ENCODE measurements at regions not wholly inside any gene's neighbourhood (a gene's known extent, or its start where the extent isn't known, plus 50 kb on each side); places are given as distances from the start of the nearest gene placed in this dataset.

GRCh38 chr6:79810871-79811270, 136.5 kb downstream of the ELOVL4 start:
- no peak for DNase-seq (ENCODE audit: low spot score)
- Mint-ChIP-seq H3K36me3 (peaks cover 8% of the 10 kb centered on the region), H3K4me3 (no peak overlapping the region), H3K27ac (no peak overlapping the region), H3K4me1 (peaks cover 31% of the 10 kb centered on the region), H3K9me3 (peaks cover 13% of the 10 kb centered on the region), H3K27me3 (ENCODE audit: low read depth) (peaks cover 6% of the 10 kb centered on the region; the same call in 1 of the 2 replicates)
- no peak for ATAC-seq
- POLR2A ChIA-PET = no interaction called here
- CTCF ChIA-PET = interaction anchor here (1.2 to 4.6 kb wide), 4 partner anchors 33 to 97 kb away, joined by 3 to 32 read pairs (median 12); no protein-coding TSS in a partner anchor
- TF ChIP-seq SP1 (CRISPR knock-in tag; conservative IDR thresholded peaks at IDR 0.05) (no peak), JUN (CRISPR knock-in tag; IDR thresholded peaks at IDR 0.05) (no peak), ZNF423 (CRISPR knock-in tag; IDR thresholded peaks at IDR 0.05) (no peak), E2F4 (CRISPR knock-in tag; IDR thresholded peaks at IDR 0.05; ENCODE audit: borderline replicate concordance, low read depth) (no peak), ATF3 (CRISPR knock-in tag; conservative IDR thresholded peaks at IDR 0.05) (no peak), CREM (CRISPR knock-in tag; IDR thresholded peaks at IDR 0.05) (no peak), IRF2 (CRISPR knock-in tag; IDR thresholded peaks at IDR 0.05; ENCODE audit: borderline replicate concordance, low read depth) (no peak), GTF2I (CRISPR knock-in tag; conservative IDR thresholded peaks at IDR 0.05) (no peak), IRF1 (CRISPR knock-in tag; IDR thresholded peaks at IDR 0.05) (no peak), MLX (CRISPR knock-in tag; IDR thresholded peaks at IDR 0.05) (no peak)

- POLR2A ChIA-PET = no interaction called here
- ATAC-seq = peak; percentile 55
- peaks cover 6% of the 10 kb centered on the region; the same call in 1 of the 2 replicates for H3K27me3 Mint-ChIP-seq (ENCODE audit: low read depth)
- DNase-seq (ENCODE audit: low spot score) = no peak
- CTCF ChIA-PET = interaction anchor here (0.6 to 4.6 kb wide), 5 partner anchors 32 to 301 kb away, joined by 3 to 32 read pairs (median 4); no protein-coding TSS in a partner anchor
- H3K36me3 Mint-ChIP-seq = peaks cover 8% of the 10 kb centered on the region
- H3K4me1 Mint-ChIP-seq = peaks cover 31% of the 10 kb centered on the region
- peaks cover 19% of the 10 kb centered on the region for H3K9me3 Mint-ChIP-seq
- no peak overlapping the region for H3K4me3 Mint-ChIP-seq
- H3K27ac Mint-ChIP-seq = no peak overlapping the region
- no peak for TF ChIP-seq PRRX2 (CRISPR knock-in tag; IDR thresholded peaks at IDR 0.05)
- TF ChIP-seq ARID4B (CRISPR knock-in tag; IDR thresholded peaks at IDR 0.05; ENCODE audit: borderline replicate concordance) = no peak
- TF ChIP-seq MLX (CRISPR knock-in tag; IDR thresholded peaks at IDR 0.05) = no peak
- TF ChIP-seq ZNF512 (CRISPR knock-in tag; IDR thresholded peaks at IDR 0.05; ENCODE audit: borderline replicate concordance) = no peak
- TF ChIP-seq FOXJ3 (CRISPR knock-in tag; IDR thresholded peaks at IDR 0.05; ENCODE audit: borderline replicate concordance) = no peak
- TF ChIP-seq ERG (CRISPR knock-in tag; IDR thresholded peaks at IDR 0.05) = no peak
- no peak for TF ChIP-seq STAT6 (CRISPR knock-in tag; conservative IDR thresholded peaks at IDR 0.05; ENCODE audit: low read depth)
- TF ChIP-seq ZNF423 (CRISPR knock-in tag; IDR thresholded peaks at IDR 0.05) = no peak
- TF ChIP-seq HMGA2 (CRISPR knock-in tag; IDR thresholded peaks at IDR 0.05) = no peak
Observed at GRCh38 chr6:79810185-79810705, 137.1 kb downstream of the ELOVL4 start.
